SK-N-SH treated with all-trans-retinoic acid at 6 μM for 48 hours (cell line): ENCODE measurements at regions not wholly inside any gene's neighbourhood (a gene's known extent, or its start where the extent isn't known, plus 50 kb on each side); places are given as distances from the start of the nearest gene placed in this dataset.

Experiments used
- ARNTL ChIP-seq: fragments of 450-650 bp; formaldehyde crosslinking; IDR thresholded peaks from 2 replicates; pipeline ENCODE4 v1.5.0; 2020; ENCODE audit warnings: low read depth, mild to moderate bottlenecking, moderate library complexity, borderline replicate concordance
- ZC3H10 ChIP-seq: fragments of 250-450 bp; sonication (Bioruptor Pico); IDR thresholded peaks from 2 replicates; pipeline ENCODE4 v1.5.1; 2021; ENCODE audit warnings: mild to moderate bottlenecking, moderate library complexity
- TF ChIP-seq, protein P1 (sequence below): fragments of 250-450 bp; sonication (Bioruptor Pico); IDR thresholded peaks from 2 replicates; pipeline ENCODE4 v1.5.0; 2020; ENCODE audit warnings: mild to moderate bottlenecking, moderate library complexity

DNA sequence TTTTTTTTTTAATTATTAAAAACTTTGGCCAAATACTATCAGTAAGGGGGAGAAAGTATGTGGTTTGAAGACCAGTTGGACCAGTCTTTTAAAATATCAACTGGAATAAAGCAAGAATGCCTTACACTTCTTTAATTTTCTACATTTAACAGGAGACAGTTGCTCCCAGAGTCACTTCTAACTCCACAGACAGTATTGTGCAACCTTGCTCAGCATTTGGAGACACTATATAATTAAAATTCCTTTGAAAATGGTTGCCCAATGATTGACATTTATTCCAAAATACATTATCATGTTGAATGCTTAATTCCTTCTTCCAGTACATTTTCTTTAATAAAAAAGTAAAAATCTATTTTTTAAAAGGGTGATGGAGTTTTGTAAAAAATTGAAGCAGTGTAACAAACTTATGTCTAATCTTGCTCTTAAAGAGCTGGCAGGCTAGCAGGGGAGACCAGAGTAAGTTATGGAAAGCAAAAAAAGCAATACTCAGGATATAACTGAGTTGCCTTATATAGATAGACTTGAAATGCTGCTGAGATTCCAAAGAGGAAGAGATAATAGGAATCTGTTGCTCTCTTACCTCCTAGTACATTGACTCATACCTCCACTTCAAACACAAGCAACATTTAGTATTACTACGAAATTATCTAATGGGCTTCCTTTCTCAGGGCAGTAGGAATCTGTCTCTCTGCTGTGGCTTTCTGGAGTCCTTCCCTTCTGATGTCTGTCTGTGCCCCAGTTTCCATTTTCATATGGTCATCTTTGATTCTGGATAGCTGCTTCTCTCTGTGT, 69.7 kb upstream of the RGL1 start:
- no peak for TF ChIP-seq ZC3H10 (CRISPR knock-in tag)
- TF ChIP-seq, protein P1, sequence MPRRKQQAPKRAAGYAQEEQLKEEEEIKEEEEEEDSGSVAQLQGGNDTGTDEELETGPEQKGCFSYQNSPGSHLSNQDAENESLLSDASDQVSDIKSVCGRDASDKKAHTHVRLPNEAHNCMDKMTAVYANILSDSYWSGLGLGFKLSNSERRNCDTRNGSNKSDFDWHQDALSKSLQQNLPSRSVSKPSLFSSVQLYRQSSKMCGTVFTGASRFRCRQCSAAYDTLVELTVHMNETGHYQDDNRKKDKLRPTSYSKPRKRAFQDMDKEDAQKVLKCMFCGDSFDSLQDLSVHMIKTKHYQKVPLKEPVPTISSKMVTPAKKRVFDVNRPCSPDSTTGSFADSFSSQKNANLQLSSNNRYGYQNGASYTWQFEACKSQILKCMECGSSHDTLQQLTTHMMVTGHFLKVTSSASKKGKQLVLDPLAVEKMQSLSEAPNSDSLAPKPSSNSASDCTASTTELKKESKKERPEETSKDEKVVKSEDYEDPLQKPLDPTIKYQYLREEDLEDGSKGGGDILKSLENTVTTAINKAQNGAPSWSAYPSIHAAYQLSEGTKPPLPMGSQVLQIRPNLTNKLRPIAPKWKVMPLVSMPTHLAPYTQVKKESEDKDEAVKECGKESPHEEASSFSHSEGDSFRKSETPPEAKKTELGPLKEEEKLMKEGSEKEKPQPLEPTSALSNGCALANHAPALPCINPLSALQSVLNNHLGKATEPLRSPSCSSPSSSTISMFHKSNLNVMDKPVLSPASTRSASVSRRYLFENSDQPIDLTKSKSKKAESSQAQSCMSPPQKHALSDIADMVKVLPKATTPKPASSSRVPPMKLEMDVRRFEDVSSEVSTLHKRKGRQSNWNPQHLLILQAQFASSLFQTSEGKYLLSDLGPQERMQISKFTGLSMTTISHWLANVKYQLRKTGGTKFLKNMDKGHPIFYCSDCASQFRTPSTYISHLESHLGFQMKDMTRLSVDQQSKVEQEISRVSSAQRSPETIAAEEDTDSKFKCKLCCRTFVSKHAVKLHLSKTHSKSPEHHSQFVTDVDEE (CRISPR knock-in tag): no peak
- no peak for TF ChIP-seq ARNTL (CRISPR knock-in tag)
